WERI-Rb-1 (cell line): ENCODE measurements at regions not wholly inside any gene's neighbourhood (a gene's known extent, or its start where the extent isn't known, plus 50 kb on each side); places are given as distances from the start of the nearest gene placed in this dataset.
A peak's percentile ranks its signal among the peaks of the same experiment; 100 is the strongest.
"Not testable (repeated sequence)": the region's sequence is repeated elsewhere in the genome, so short reads cannot be mapped to it uniquely, and the experiment has no call there.

Source experiments
- DNase-seq: peaks from one replicate; pipeline ENCODE4 v3.0.0-alpha.2; 2020
- H3K27ac ChIP-seq: fragments of 250-450 bp; sonication (Bioruptor Pico); 2 replicates; pipeline ENCODE4 v1.5.1; 2020; ENCODE audit warnings: mild to moderate bottlenecking, moderate library complexity
- H3K27me3 ChIP-seq: fragments of 250-450 bp; sonication (Bioruptor Pico); 2 replicates; pipeline ENCODE4 v1.5.1; 2021; ENCODE audit warnings: mild to moderate bottlenecking, low read depth, moderate library complexity; ENCODE audit not compliant: insufficient read depth, severe bottlenecking
- H3K36me3 ChIP-seq: fragments of 250-450 bp; sonication (Bioruptor Pico); 2 replicates; pipeline ENCODE4 v1.5.1; 2020; ENCODE audit warnings: mild to moderate bottlenecking, moderate library complexity
- H3K4me3 ChIP-seq: 2 replicates; pipeline ENCODE4 v1.5.1; 2011; ENCODE audit warnings: low read depth, mild to moderate bottlenecking, control low read depth, low read length
- H3K9me3 ChIP-seq: fragments of 250-450 bp; sonication (Bioruptor Pico); 2 replicates; pipeline ENCODE4 v1.5.1; 2021; ENCODE audit warnings: mild to moderate bottlenecking, moderate library complexity; ENCODE audit not compliant: severe bottlenecking
- TF ChIP-seq, protein P1 (sequence below): IDR thresholded peaks from 2 replicates; pipeline ENCODE4 v1.5.1; 2011; ENCODE audit warnings: low read depth, mild to moderate bottlenecking, control low read depth, inconsistent platforms, low read length

DNA sequence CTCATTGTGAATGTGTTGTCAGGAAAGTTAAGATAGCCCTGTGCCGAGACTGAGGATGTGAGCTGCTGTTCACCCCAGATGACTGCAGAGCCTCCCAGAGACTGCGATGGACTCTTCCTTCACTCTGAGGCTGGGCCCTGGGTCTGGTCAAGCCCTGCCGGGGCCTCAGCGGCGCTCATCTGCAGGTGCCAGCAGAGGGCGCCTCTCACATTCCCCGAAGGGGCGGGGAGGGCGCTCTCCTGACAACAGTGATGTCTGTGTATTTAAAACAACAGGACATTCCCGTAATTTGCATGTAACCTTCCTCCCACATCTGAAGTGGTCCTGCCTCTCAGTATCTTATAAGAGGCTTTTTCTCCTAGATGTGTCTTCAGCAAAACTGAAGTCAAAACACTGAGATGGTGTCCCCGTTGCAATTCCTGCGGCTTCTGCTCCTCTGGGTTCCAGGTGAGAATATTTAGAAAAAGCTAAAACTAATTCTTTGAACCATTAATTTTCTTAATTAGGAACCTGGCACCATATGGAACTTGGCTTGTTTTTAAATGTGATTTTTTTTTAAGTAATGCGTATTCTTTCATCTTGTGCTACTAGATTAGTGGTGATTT lies 1377.9 kb downstream of the RPIA start:
- Histone ChIP-seq H3K27ac (no peak overlapping the region), H3K4me3 (no peak overlapping the region), H3K9me3 (no peaks in the 10 kb centered on the region), H3K36me3 (no peaks in the 10 kb centered on the region), H3K27me3 (peaks cover 51% of the 10 kb centered on the region)
- TF ChIP-seq, protein P1, sequence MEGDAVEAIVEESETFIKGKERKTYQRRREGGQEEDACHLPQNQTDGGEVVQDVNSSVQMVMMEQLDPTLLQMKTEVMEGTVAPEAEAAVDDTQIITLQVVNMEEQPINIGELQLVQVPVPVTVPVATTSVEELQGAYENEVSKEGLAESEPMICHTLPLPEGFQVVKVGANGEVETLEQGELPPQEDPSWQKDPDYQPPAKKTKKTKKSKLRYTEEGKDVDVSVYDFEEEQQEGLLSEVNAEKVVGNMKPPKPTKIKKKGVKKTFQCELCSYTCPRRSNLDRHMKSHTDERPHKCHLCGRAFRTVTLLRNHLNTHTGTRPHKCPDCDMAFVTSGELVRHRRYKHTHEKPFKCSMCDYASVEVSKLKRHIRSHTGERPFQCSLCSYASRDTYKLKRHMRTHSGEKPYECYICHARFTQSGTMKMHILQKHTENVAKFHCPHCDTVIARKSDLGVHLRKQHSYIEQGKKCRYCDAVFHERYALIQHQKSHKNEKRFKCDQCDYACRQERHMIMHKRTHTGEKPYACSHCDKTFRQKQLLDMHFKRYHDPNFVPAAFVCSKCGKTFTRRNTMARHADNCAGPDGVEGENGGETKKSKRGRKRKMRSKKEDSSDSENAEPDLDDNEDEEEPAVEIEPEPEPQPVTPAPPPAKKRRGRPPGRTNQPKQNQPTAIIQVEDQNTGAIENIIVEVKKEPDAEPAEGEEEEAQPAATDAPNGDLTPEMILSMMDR = peak; percentile 82
- peak; percentile 45 for DNase-seq

DNA sequence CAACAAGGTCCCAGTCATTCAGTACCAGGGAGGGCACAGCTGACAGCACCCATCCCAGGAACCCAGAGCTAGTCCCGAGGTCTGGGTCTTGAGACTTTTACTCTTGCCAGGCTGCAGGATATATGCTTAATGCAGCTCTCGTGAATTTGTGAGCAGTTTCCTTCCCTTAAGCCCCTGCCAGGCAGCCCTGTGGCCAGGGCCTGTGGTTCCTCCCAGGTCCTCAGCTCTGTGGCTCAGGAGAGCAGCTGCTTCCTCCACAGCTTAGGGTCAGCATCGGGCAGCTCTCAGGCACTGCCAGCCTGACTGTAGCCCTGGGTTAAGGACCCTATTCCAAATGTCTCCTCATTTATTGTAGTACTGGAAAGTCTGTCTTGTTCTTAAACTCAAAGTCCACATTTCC lies 1384.8 kb downstream of the RPIA start:
- DNase-seq = no peak
- Histone ChIP-seq H3K9me3 (no peaks in the 10 kb centered on the region), H3K27ac (no peak overlapping the region), H3K27me3 (peaks cover 31% of the 10 kb centered on the region), H3K4me3 (no peak overlapping the region), H3K36me3 (no peaks in the 10 kb centered on the region)
- TF ChIP-seq, protein P1 = no peak

DNA sequence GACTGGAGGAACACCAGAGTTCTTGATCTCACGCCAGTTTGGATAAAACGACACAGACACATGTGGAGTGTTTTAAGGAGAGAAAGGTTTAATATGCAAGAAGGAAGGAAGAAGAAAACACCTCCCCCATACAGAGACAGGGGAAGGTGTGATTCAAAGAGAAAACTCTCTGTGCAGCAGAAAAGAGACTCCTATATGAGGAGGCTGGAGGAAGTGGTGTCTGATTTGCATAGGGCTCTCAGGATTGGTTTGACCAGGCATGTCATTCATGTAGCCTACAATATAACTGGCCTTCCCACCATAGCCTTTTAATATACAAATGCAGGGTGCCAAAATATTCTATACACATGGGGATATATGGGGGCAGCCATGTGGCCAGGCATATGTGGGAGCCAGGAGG lies 1386.5 kb downstream of the RPIA start:
- Histone ChIP-seq H3K36me3 (no peaks in the 10 kb centered on the region), H3K9me3 (no peaks in the 10 kb centered on the region), H3K4me3 (no peak overlapping the region)

DNA sequence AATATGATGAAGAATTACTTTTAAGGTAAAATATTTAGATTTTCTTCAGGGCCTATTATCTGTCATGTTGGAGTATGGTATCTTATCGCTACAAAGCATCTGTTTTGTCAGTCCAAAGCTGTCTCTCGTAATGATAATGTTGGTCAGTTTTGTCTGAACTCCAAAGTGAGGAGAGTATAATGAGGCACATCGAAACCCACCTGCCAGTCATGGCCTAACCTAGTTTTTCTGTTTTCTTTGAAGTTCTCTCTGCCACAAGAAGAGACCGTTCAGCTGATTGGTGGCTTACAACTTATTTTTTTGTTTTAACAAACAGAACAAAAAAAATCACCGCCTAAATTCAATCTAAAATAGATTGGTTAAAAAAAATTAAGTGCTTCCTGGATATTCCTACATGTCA lies 1387.9 kb downstream of the RPIA start:
- TF ChIP-seq, protein P1 = no peak
- H3K36me3 ChIP-seq = no peaks in the 10 kb centered on the region
- no peaks in the 10 kb centered on the region for H3K9me3 ChIP-seq
- peaks cover 19% of the 10 kb centered on the region for H3K27me3 ChIP-seq
- H3K4me3 ChIP-seq = no peak overlapping the region
- H3K27ac ChIP-seq = no peak overlapping the region
- no peak for DNase-seq

More for the DNA sequence above, 1386.5 kb downstream of the RPIA start:
- no peak for DNase-seq
- Histone ChIP-seq H3K27me3 (peaks cover 25% of the 10 kb centered on the region), H3K27ac (no peak overlapping the region)
- TF ChIP-seq, protein P1 = no peak

DNA sequence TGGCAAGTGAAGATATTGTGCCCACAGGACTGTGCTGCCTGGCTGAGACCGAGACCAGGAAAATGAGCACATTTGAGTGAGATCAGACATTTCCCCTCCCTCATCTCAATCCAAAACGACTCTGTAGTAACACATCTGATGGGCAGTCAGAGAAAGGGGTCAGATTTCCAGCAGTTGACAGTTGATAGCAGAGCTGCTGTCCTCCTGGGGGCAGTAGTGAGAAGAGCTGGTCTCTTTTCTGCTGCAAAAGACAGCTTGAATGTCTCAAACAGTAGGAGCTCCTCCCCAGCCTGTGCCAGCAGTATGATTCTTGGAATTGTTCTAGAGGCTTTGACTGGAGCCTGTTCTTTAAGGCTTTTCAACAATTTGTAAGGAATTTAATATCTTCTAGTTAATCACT lies 1396.3 kb downstream of the RPIA start:
- not testable (repeated sequence) for H3K27ac ChIP-seq, H3K4me3 ChIP-seq, DNase-seq, H3K27me3 ChIP-seq, H3K36me3 ChIP-seq, H3K9me3 ChIP-seq
- TF ChIP-seq, protein P1 = peak; percentile 37; the same call in 1 of the 2 replicates

DNA sequence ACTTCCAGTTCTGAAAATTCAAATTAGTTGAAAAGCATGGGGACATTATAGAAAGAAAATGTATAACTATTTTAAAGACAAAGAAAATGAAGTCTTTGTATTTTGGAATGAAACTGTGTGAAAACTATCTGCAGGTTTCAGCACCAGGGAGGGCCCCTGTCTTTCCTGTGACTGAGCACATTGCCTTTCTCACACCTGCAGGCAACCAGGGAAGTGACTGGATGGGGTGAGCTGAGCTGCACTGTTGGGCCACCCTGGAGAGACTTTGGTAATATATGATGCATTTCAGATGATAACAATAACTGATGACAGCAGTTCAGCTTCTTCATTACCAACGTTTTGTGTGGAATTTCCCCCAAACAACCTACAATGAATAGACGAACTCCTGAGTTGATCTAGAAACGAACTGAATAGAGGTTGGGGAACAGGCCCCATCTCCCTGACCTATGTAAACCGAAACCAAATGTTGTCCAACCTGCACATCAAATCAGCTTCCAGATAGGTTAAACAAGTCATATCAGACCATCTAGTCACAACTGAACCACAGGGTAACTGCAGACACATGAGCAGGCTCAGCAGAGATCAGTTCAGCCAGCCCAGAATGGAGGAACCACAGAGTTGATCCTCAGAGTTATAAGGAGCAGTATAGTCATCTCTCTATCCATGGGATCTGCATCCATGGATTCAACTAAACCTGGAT lies 1402.2 kb downstream of the RPIA start:
- H3K9me3 ChIP-seq, H3K36me3 ChIP-seq, DNase-seq, H3K27ac ChIP-seq, H3K27me3 ChIP-seq, H3K4me3 ChIP-seq: not testable (repeated sequence)

DNA sequence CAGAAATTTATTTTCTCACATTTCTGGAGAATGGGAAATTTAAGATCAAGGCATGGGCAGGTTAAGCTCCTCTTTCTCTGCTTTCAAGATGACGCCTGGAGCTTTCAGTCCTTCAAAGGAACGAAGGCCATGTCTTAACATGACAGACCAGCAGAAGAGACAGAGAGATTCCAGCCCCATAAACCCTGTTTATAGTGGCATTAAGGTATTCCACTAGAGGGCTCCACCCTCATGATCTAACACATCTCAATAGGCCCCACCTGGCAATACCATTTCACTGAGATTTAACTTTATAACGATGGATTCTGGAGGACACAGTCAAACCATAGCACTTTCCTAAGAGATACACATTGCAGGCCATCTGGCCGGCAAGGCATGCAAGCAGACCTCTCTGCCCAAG lies 1406.1 kb downstream of the RPIA start:
- H3K4me3 ChIP-seq, H3K27ac ChIP-seq, H3K9me3 ChIP-seq, DNase-seq, H3K36me3 ChIP-seq, H3K27me3 ChIP-seq: not testable (repeated sequence)
